PFSK-1 (cell line): ENCODE measurements at regions not wholly inside any gene's neighbourhood (a gene's known extent, or its start where the extent isn't known, plus 50 kb on each side); places are given as distances from the start of the nearest gene placed in this dataset.

Experiments used
- FOXP2 ChIP-seq: optimal IDR thresholded peaks from 2 replicates; pipeline ENCODE3; 2011; ENCODE audit warnings: borderline replicate concordance, control low read depth, inconsistent platforms; ENCODE audit not compliant: insufficient read depth; ENCODE audit errors: extremely low read length, extremely low read depth
- POLR2AphosphoS5 ChIP-seq: IDR thresholded peaks from 2 replicates; pipeline ENCODE4 v1.6.1; 2012; ENCODE audit warnings: low read depth, mild to moderate bottlenecking, control low read depth, low read length, moderate library complexity
- REST ChIP-seq, 2 experiments: IDR thresholded peaks; 2 replicates each; pipeline versions ENCODE4 v1.6.1 to v1.8.0; 2011 to 2012; ENCODE audit warnings: low read depth in 2 of 2, low read length in 2 of 2, control low read depth in 1 of 2, inconsistent platforms in 1 of 2, mild to moderate bottlenecking in 1 of 2, moderate library complexity in 1 of 2; ENCODE audit not compliant: insufficient read depth in 1 of 2
- SIN3A ChIP-seq: IDR thresholded peaks from 2 replicates; pipeline ENCODE4 v1.6.1; 2012; ENCODE audit warnings: mild to moderate bottlenecking, low read length, moderate library complexity, borderline replicate concordance; ENCODE audit not compliant: insufficient read depth
- TAF1 ChIP-seq: IDR thresholded peaks from 2 replicates; pipeline ENCODE4 v1.6.1; 2012; ENCODE audit warnings: low read length, control low read depth, borderline replicate concordance; ENCODE audit not compliant: insufficient read depth

- TF ChIP-seq FOXP2 (no peak), REST (IDR thresholded peaks at IDR 0.05; ENCODE audit: insufficient read depth in 1 of 2, low read depth in 2 of 2, low read length in 2 of 2) (no peak), SIN3A (no peak), POLR2AphosphoS5 (no peak), TAF1 (no peak)
These were observed 214.7 kb upstream of the ZBTB20 start for GRCh38 chr3:115361806-115362205.

GRCh38 chr3:115363071-115363470, 216.0 kb upstream of the ZBTB20 start:
- no peak for TF ChIP-seq POLR2AphosphoS5
- no peak for TF ChIP-seq SIN3A
- no peak for TF ChIP-seq TAF1
- TF ChIP-seq REST (IDR thresholded peaks at IDR 0.05; ENCODE audit: insufficient read depth in 1 of 2, low read depth in 2 of 2, low read length in 2 of 2), result no peak
- no peak for TF ChIP-seq FOXP2

GRCh38 chr3:115369021-115369420, 221.9 kb upstream of the ZBTB20 start:
- TF ChIP-seq SIN3A (no peak), FOXP2 (no peak), POLR2AphosphoS5 (no peak)

- TF ChIP-seq POLR2AphosphoS5 (no peak), FOXP2 (no peak), SIN3A (no peak), REST (IDR thresholded peaks at IDR 0.05; ENCODE audit: insufficient read depth in 1 of 2, low read depth in 2 of 2, low read length in 2 of 2) (no peak), TAF1 (no peak)
These were observed 228.3 kb upstream of the ZBTB20 start for GRCh38 chr3:115375362-115375761.

GRCh38 chr3:115380883-115381572, 233.9 kb upstream of the ZBTB20 start:
- no peak for TF ChIP-seq SIN3A
- TF ChIP-seq POLR2AphosphoS5, result no peak
- TF ChIP-seq REST (IDR thresholded peaks at IDR 0.05; ENCODE audit: insufficient read depth in 1 of 2, low read depth in 2 of 2, low read length in 2 of 2), result no peak
- TF ChIP-seq TAF1, result no peak
- no peak for TF ChIP-seq FOXP2
